Liver (tissue), 8 donors: ENCODE measurements at regions not wholly inside any gene's neighbourhood (a gene's known extent, or its start where the extent isn't known, plus 50 kb on each side); places are given as distances from the start of the nearest gene placed in this dataset.

ENCODE experiments used
- DNase-seq: peaks from one replicate; pipeline ENCODE4 v3.0.0-alpha.2; 2017; ENCODE audit warnings: low spot score
- H3K27ac ChIP-seq, 2 donors: one replicate each; pipeline ENCODE4 v1.7.0; 2013; ENCODE audit warnings: inconsistent platforms in 2 of 2, low read length in 2 of 2, control low read depth in 1 of 2, low read depth in 1 of 2, mild to moderate bottlenecking in 1 of 2
- H3K27me3 ChIP-seq, 4 donors: one replicate each; pipeline versions ENCODE4 v1.6.1 to v1.7.0; 2013; ENCODE audit warnings: low read length in 3 of 4, inconsistent platforms in 1 of 4, mild to moderate bottlenecking in 1 of 4, moderate library complexity in 1 of 4; ENCODE audit not compliant: control insufficient read depth in 4 of 4, insufficient read depth in 4 of 4
- H3K36me3 ChIP-seq, 4 donors: one replicate each; pipeline versions ENCODE4 v1.6.1 to v1.7.0; 2013; ENCODE audit warnings: low read length in 3 of 4, mild to moderate bottlenecking in 3 of 4, low read depth in 1 of 4, moderate library complexity in 1 of 4; ENCODE audit not compliant: control insufficient read depth in 4 of 4, insufficient read depth in 3 of 4
- H3K4me1 ChIP-seq, 4 donors: one replicate each; pipeline versions ENCODE4 v1.6.1 to v1.7.0; 2013; ENCODE audit warnings: low read length in 3 of 4, mild to moderate bottlenecking in 3 of 4, moderate library complexity in 1 of 4; ENCODE audit not compliant: control insufficient read depth in 4 of 4, insufficient read depth in 4 of 4
- H3K4me3 ChIP-seq, 3 donors: one replicate each; pipeline versions ENCODE4 v1.6.1 to v1.7.0; 2013; ENCODE audit warnings: low read length in 3 of 3, control low read depth in 1 of 3, low read depth in 1 of 3, mild to moderate bottlenecking in 1 of 3
- H3K9ac ChIP-seq, 2 donors: one replicate each; pipeline ENCODE4 v1.7.0; 2013; ENCODE audit warnings: low read length in 2 of 2, mild to moderate bottlenecking in 2 of 2, moderate library complexity in 2 of 2, control low read depth in 1 of 2, low read depth in 1 of 2
- H3K9me3 ChIP-seq, 4 donors: one replicate each; pipeline versions ENCODE4 v1.6.1 to v1.7.0; 2013; ENCODE audit warnings: low read length in 3 of 4; ENCODE audit not compliant: control insufficient read depth in 4 of 4
- ATF3 ChIP-seq: IDR thresholded peaks from 2 replicates; pipeline ENCODE4 v1.6.1; 2016; ENCODE audit warnings: antibody characterized with exemption
- CTCF ChIP-seq: fragments of 150-350 bp; IDR thresholded peaks from 2 replicates; pipeline ENCODE4 v1.5.1; 2017; ENCODE audit warnings: improper control_type of control experiment, low read depth, low read length; ENCODE audit not compliant: missing input control
- FOXA1 ChIP-seq: IDR thresholded peaks from 2 replicates; pipeline ENCODE4 v1.6.1; 2016; ENCODE audit warnings: antibody characterized with exemption
- FOXA2 ChIP-seq: IDR thresholded peaks from 2 replicates; pipeline ENCODE4 v1.6.1; 2016; ENCODE audit warnings: antibody characterized with exemption
- GABPA ChIP-seq, 2 donors: IDR thresholded peaks in 1 of 2; conservative IDR thresholded peaks in 1 of 2; 2 replicates each; pipeline ENCODE4 v1.6.1; 2016; ENCODE audit warnings: antibody characterized with exemption in 2 of 2, mild to moderate bottlenecking in 1 of 2, moderate library complexity in 1 of 2
- HNF4A ChIP-seq, 2 donors: conservative IDR thresholded peaks; 2 replicates each; pipeline ENCODE4 v1.6.1; 2016; ENCODE audit warnings: antibody characterized with exemption in 2 of 2, mild to moderate bottlenecking in 2 of 2
- HNF4G ChIP-seq: IDR thresholded peaks from 2 replicates; pipeline ENCODE4 v1.6.1; 2016; ENCODE audit warnings: antibody characterized with exemption
- MAX ChIP-seq: IDR thresholded peaks from 2 replicates; pipeline ENCODE4 v1.6.1; 2016; ENCODE audit warnings: antibody characterized with exemption
- RAD21 ChIP-seq, 2 donors: IDR thresholded peaks; 2 replicates each; pipeline ENCODE4 v1.6.1; 2016; ENCODE audit warnings: antibody characterized with exemption in 2 of 2, mild to moderate bottlenecking in 2 of 2
- REST ChIP-seq: IDR thresholded peaks from 2 replicates; pipeline ENCODE4 v1.6.1; 2016; ENCODE audit warnings: antibody characterized with exemption, mild to moderate bottlenecking
- RXRA ChIP-seq, 2 donors: IDR thresholded peaks; 2 replicates each; pipeline ENCODE4 v1.6.1; 2017 to 2018; ENCODE audit warnings: antibody characterized with exemption in 2 of 2, mild to moderate bottlenecking in 1 of 2
- SP1 ChIP-seq: IDR thresholded peaks from 2 replicates; pipeline ENCODE4 v1.6.1; 2018; ENCODE audit warnings: antibody characterized with exemption, mild to moderate bottlenecking
- TAF1 ChIP-seq: conservative IDR thresholded peaks from 2 replicates; pipeline ENCODE4 v1.6.1; 2016; ENCODE audit warnings: antibody characterized with exemption, mild to moderate bottlenecking
- YY1 ChIP-seq: IDR thresholded peaks from 2 replicates; pipeline ENCODE4 v1.6.1; 2016; ENCODE audit warnings: antibody characterized with exemption, mild to moderate bottlenecking
- ZBTB33 ChIP-seq: IDR thresholded peaks from 2 replicates; pipeline ENCODE4 v1.6.1; 2016; ENCODE audit warnings: antibody characterized with exemption
- WGBS: extraction: QIAGEN DNeasy Blood & Tissue Kit; methylation state at CpG from one replicate; pipeline ENCODE4 v1.1.7; 2013; 5-methylcytosine and 5-hydroxymethylcytosine counted together
- donor health status: healthy.
- donor health status: healthy.
- donor health status: healthy.
- donor health status: healthy.
- donor health status: healthy.

- TF ChIP-seq YY1 (no peak), SP1 (no peak), FOXA1 (no peak), ZBTB33 (no peak)
Measured at GRCh38 chr4:171561419-171561818, 251.8 kb upstream of the GALNTL6 start (continued).

GRCh38 chr4:171553961-171554360 lies 259.2 kb upstream of the GALNTL6 start:
- 80% methylated on average over 5 of the region's 5 CpGs for WGBS
- Histone ChIP-seq H3K36me3 (no peaks in the 10 kb centered on the region), H3K27me3 (no peaks in the 10 kb centered on the region), H3K9me3 (peaks cover 0 to 2% (median 0%) of the 10 kb centered on the region in 4 donors), H3K27ac (no peak overlapping the region), H3K4me1 (no peaks in the 10 kb centered on the region), H3K4me3 (no peak overlapping the region), H3K9ac (no peak overlapping the region)
- DNase-seq: no peak
- TF ChIP-seq ATF3: no peak
- TF ChIP-seq RXRA (IDR thresholded peaks at IDR 0.05): no peak
- no peak for TF ChIP-seq ZBTB33
- TF ChIP-seq HNF4G: no peak

GRCh38 chr4:171542640-171543039 lies 270.6 kb upstream of the GALNTL6 start:
- Histone ChIP-seq H3K27me3 (no peaks in the 10 kb centered on the region), H3K4me1 (no peaks in the 10 kb centered on the region), H3K4me3 (no peak overlapping the region), H3K36me3 (no peaks in the 10 kb centered on the region), H3K9ac (no peak overlapping the region), H3K27ac (no peak overlapping the region), H3K9me3 (no peaks in the 10 kb centered on the region)
- no peak for DNase-seq
- TF ChIP-seq MAX (no peak), HNF4A (conservative IDR thresholded peaks at IDR 0.05) (no peak), HNF4G (no peak), SP1 (no peak), RAD21 (IDR thresholded peaks at IDR 0.05) (no peak), CTCF (no peak), REST (no peak), YY1 (no peak), ATF3 (no peak), ZBTB33 (no peak), FOXA1 (no peak), FOXA2 (no peak), RXRA (IDR thresholded peaks at IDR 0.05) (no peak), TAF1 (no peak), GABPA (IDR thresholded peaks at IDR 0.05 in 1 of 2, conservative IDR thresholded peaks at IDR 0.05 in 1 of 2) (no peak)
- 64% methylated on average over 2 of the region's 2 CpGs for WGBS
